HCT116 (cell line): ENCODE measurements at regions not wholly inside any gene's neighbourhood (a gene's known extent, or its start where the extent isn't known, plus 50 kb on each side); places are given as distances from the start of the nearest gene placed in this dataset.

Source experiments
- ATAC-seq: fragments of 200-7000 bp; cut with Tn5 transposase; 2 replicates; pipeline ENCODE4 v1.9.1; 2020; ENCODE audit warnings: mild to moderate bottlenecking, moderate library complexity
- BruUV-seq: library from RNA; stranded (reverse); fragments of 400-500 nt; replicated peaks from 2 replicates; lab custom pipeline; 2021; lab: Mats Ljungman, UMichigan
- CTCF ChIA-PET: fragments of 300-600 bp; sonication (Branson Sonifier 250); formaldehyde crosslinking; loops from one replicate; lab custom pipeline; 2021; ENCODE audit warnings: antibody characterized with exemption; lab: Charles Lee
- POLR2A ChIA-PET: fragments of 300-600, 350-600 bp; sonication (Branson Sonifier 250); formaldehyde crosslinking; loops from one replicate; lab custom pipeline; 2021; ENCODE audit warnings: antibody characterized with exemption; lab: Charles Lee
- RAD21 ChIA-PET, 2 experiments: fragments of 300-600 bp; sonication (Branson Sonifier 250); formaldehyde crosslinking; loops; one replicate each; lab custom pipeline; 2023; ENCODE audit warnings: low total read pairs in 2 of 2; ENCODE audit not compliant: uncharacterized antibody in 2 of 2, unreplicated experiment in 2 of 2, low non-redundant PET in 1 of 2; lab: Charles Lee
- DNase-seq: peaks from one replicate; pipeline ENCODE4 v3.0.0-alpha.2; 2010; ENCODE audit warnings: low read depth, low spot score
- H2AFZ ChIP-seq: fragments of 200-600 bp; shearing (Covaris generic), sonication (generic); 2 replicates; pipeline ENCODE4 v1.6.1; 2017; ENCODE audit warnings: low read depth, mixed run types, mixed read lengths, antibody characterized with exemption, low read length; ENCODE audit not compliant: poor library complexity, severe bottlenecking
- H3K27ac ChIP-seq: 2 replicates; pipeline ENCODE4 v1.5.1; 2012; ENCODE audit warnings: low read depth, low read length
- H3K27me3 ChIP-seq: fragments of 200-600 bp; sonication (generic); 2 replicates; pipeline ENCODE4 v1.6.1; 2016; ENCODE audit warnings: mixed run types, low read length, mixed read lengths; ENCODE audit not compliant: insufficient read depth
- H3K36me3 ChIP-seq, 2 experiments: fragments of 200-500 bp in 1 of 2; fragments of 200-600 bp in 1 of 2; sonication (Bioruptor generic) in 1 of 2; sonication (generic) in 1 of 2; 2 replicates each; pipeline versions ENCODE4 v1.5.1 to v1.6.1; 2014 to 2016; ENCODE audit warnings: low read length in 2 of 2, inconsistent platforms in 1 of 2, mixed read lengths in 1 of 2, mixed run types in 1 of 2; ENCODE audit not compliant: insufficient read depth in 2 of 2, control insufficient read depth in 1 of 2
- H3K4me1 ChIP-seq, 2 experiments: fragments of 200-600 bp in 1 of 2; sonication (generic) in 1 of 2; 2 replicates each; pipeline versions ENCODE4 v1.5.1 to v1.6.1; 2012 to 2017; ENCODE audit warnings: low read length in 2 of 2, inconsistent platforms in 1 of 2, mild to moderate bottlenecking in 1 of 2, mixed read lengths in 1 of 2, mixed run types in 1 of 2, moderate library complexity in 1 of 2; ENCODE audit not compliant: insufficient read depth in 2 of 2, control insufficient read depth in 1 of 2
- H3K4me2 ChIP-seq: fragments of 200-600 bp; sonication (generic); 2 replicates; pipeline ENCODE4 v1.6.1; 2017; ENCODE audit warnings: mixed run types, low read length, mixed read lengths
- H3K4me3 ChIP-seq, 2 experiments: fragments of 200-600 bp in 1 of 2; sonication (generic) in 1 of 2; replicated peaks in 1 of 2; 2 replicates each; pipeline ENCODE4 v1.5.1; 2011 to 2016; ENCODE audit warnings: low read length in 2 of 2, control low read depth in 1 of 2, low read depth in 1 of 2, mild to moderate bottlenecking in 1 of 2, mixed read lengths in 1 of 2, mixed run types in 1 of 2
- H3K79me2 ChIP-seq: fragments of 200-600 bp; sonication (generic); 2 replicates; pipeline ENCODE4 v1.6.1; 2017; ENCODE audit warnings: mild to moderate bottlenecking, mixed run types, low read length, moderate library complexity, mixed read lengths; ENCODE audit not compliant: insufficient read depth
- H3K9ac ChIP-seq: fragments of 200-600 bp; sonication (generic); 2 replicates; pipeline ENCODE4 v1.6.1; 2016; ENCODE audit warnings: low read length, mixed read lengths
- H3K9me2 ChIP-seq: fragments of 200-600 bp; sonication (generic), shearing (Covaris generic); 2 replicates; pipeline ENCODE4 v1.6.1; 2017; ENCODE audit warnings: mixed run types, mild to moderate bottlenecking, moderate library complexity; ENCODE audit not compliant: insufficient read depth
- H3K9me3 ChIP-seq, 2 experiments: fragments of 200-500 bp in 1 of 2; fragments of 200-600 bp in 1 of 2; sonication (Bioruptor generic) in 1 of 2; sonication (generic) in 1 of 2; 2 replicates each; pipeline ENCODE4 v1.6.1; 2014 to 2017; ENCODE audit warnings: low read length in 2 of 2, mixed read lengths in 2 of 2, inconsistent platforms in 1 of 2, low read depth in 1 of 2, mild to moderate bottlenecking in 1 of 2, mixed run types in 1 of 2, moderate library complexity in 1 of 2; ENCODE audit not compliant: control insufficient read depth in 1 of 2, insufficient read depth in 1 of 2
- H4K20me1 ChIP-seq: fragments of 200-600 bp; sonication (generic), shearing (Covaris generic); 2 replicates; pipeline ENCODE4 v1.6.1; 2017; ENCODE audit warnings: mixed run types, mild to moderate bottlenecking, moderate library complexity; ENCODE audit not compliant: insufficient read depth
- CEBPB ChIP-seq: IDR thresholded peaks from 2 replicates; pipeline ENCODE4 v1.6.1; 2012; ENCODE audit warnings: low read depth
- EZH2phosphoT487 ChIP-seq: fragments of 200-600 bp; IDR thresholded peaks from 2 replicates; pipeline ENCODE4 v1.6.1; 2018; ENCODE audit warnings: antibody characterized with exemption, borderline replicate concordance
- JUND ChIP-seq: IDR thresholded peaks from 2 replicates; pipeline ENCODE4 v1.6.1; 2012
- RAD21 ChIP-seq: IDR thresholded peaks from 2 replicates; pipeline ENCODE4 v1.6.1; 2012; ENCODE audit warnings: low read depth, mild to moderate bottlenecking
- TCF7L2 ChIP-seq: IDR thresholded peaks from 2 replicates; pipeline ENCODE4 v1.7.0; 2011; ENCODE audit warnings: borderline replicate concordance, inconsistent platforms; ENCODE audit not compliant: insufficient read depth, insufficient read length; ENCODE audit errors: extremely low read depth
- ZFX ChIP-seq: fragments of 450-650 bp; IDR thresholded peaks from 2 replicates; pipeline ENCODE4 v1.6.1; 2017
- intact Hi-C: fragments of 100-400 bp; cut with micrococcal nuclease; formaldehyde crosslinking; loops from 2 replicates; pipeline ENCODE4 v1.10.0; 2022
- TF ChIP-seq, protein P1 (sequence below): IDR thresholded peaks from 2 replicates; pipeline ENCODE4 v1.6.1; 2012; ENCODE audit warnings: low read depth

- CTCF ChIA-PET = no interaction called here
- Histone ChIP-seq H4K20me1 (no peaks in the 10 kb centered on the region), H3K4me3 (no peak overlapping the region), H3K9me3 (peaks cover 14 to 23% of the 10 kb centered on the region in 2 experiments; a peak in 2 of 4 replicates), H3K27ac (no peak overlapping the region), H2AFZ (no peak overlapping the region), H3K9ac (no peak overlapping the region), H3K4me2 (no peak overlapping the region), H3K4me1 (no peaks in the 10 kb centered on the region), H3K27me3 (no peaks in the 10 kb centered on the region), H3K36me3 (no peaks in the 10 kb centered on the region), H3K79me2 (no peaks in the 10 kb centered on the region), H3K9me2 (no peaks in the 10 kb centered on the region)
- no peak for ATAC-seq
- TF ChIP-seq TCF7L2 (no peak), ZFX (no peak), JUND (no peak), EZH2phosphoT487 (no peak), CEBPB (no peak), RAD21 (no peak)
- TF ChIP-seq, protein P1, sequence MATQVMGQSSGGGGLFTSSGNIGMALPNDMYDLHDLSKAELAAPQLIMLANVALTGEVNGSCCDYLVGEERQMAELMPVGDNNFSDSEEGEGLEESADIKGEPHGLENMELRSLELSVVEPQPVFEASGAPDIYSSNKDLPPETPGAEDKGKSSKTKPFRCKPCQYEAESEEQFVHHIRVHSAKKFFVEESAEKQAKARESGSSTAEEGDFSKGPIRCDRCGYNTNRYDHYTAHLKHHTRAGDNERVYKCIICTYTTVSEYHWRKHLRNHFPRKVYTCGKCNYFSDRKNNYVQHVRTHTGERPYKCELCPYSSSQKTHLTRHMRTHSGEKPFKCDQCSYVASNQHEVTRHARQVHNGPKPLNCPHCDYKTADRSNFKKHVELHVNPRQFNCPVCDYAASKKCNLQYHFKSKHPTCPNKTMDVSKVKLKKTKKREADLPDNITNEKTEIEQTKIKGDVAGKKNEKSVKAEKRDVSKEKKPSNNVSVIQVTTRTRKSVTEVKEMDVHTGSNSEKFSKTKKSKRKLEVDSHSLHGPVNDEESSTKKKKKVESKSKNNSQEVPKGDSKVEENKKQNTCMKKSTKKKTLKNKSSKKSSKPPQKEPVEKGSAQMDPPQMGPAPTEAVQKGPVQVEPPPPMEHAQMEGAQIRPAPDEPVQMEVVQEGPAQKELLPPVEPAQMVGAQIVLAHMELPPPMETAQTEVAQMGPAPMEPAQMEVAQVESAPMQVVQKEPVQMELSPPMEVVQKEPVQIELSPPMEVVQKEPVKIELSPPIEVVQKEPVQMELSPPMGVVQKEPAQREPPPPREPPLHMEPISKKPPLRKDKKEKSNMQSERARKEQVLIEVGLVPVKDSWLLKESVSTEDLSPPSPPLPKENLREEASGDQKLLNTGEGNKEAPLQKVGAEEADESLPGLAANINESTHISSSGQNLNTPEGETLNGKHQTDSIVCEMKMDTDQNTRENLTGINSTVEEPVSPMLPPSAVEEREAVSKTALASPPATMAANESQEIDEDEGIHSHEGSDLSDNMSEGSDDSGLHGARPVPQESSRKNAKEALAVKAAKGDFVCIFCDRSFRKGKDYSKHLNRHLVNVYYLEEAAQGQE = no peak
- BruUV-seq = no TSS peak
- DNase-seq = no peak
- RAD21 ChIA-PET = no interaction called here
- intact Hi-C loops = no loop called here
- POLR2A ChIA-PET = no interaction called here
These were observed 1192.8 kb downstream of the FLRT2 start for GRCh38 chr14:86722612-86723253.
